SW 1271 (cell line): ENCODE measurements at regions not wholly inside any gene's neighbourhood (a gene's known extent, or its start where the extent isn't known, plus 50 kb on each side); places are given as distances from the start of the nearest gene placed in this dataset.
A peak's percentile ranks its signal among the peaks of the same experiment; 100 is the strongest.

ENCODE experiments used
- DNase-seq, 2 experiments: peaks; one replicate each; lab custom pipeline; 2025; lab: John Stamatoyannopoulos, UW

- DNase-seq: no peak
Observed at GRCh38 chr18:46321955-46322354, 217.8 kb downstream of the HAUS1 start.

- no peak for DNase-seq
Observed at GRCh38 chr18:46322411-46322891, 218.3 kb downstream of the HAUS1 start.

- DNase-seq: no peak
Observed at GRCh38 chr18:46322941-46323340, 218.8 kb downstream of the HAUS1 start.

GRCh38 chr18:46324087-46324955 is 220.1 kb downstream of the HAUS1 start:
- peak in 1 of 2 experiments; percentile 30 for DNase-seq

- DNase-seq: no peak
Observed at GRCh38 chr18:46325895-46326294, 221.7 kb downstream of the HAUS1 start.

GRCh38 chr18:46329736-46330246 is 225.6 kb downstream of the HAUS1 start:
- no peak for DNase-seq

GRCh38 chr18:46331316-46331715 is 227.1 kb downstream of the HAUS1 start:
- DNase-seq: no peak

GRCh38 chr18:46332286-46332801 is 228.2 kb downstream of the HAUS1 start:
- DNase-seq: no peak

GRCh38 chr18:46332921-46333341 is 228.7 kb downstream of the HAUS1 start:
- DNase-seq: no peak

- no peak for DNase-seq
Observed at GRCh38 chr18:46333431-46334135, 229.4 kb downstream of the HAUS1 start.

GRCh38 chr18:46334868-46335281 is 230.7 kb downstream of the HAUS1 start:
- no peak for DNase-seq

GRCh38 chr18:46335534-46336101 is 231.4 kb downstream of the HAUS1 start:
- no peak for DNase-seq

- DNase-seq: no peak
Observed at GRCh38 chr18:46336278-46337111, 232.3 kb downstream of the HAUS1 start.

- no peak for DNase-seq
Observed at GRCh38 chr18:46337271-46337670, 233.1 kb downstream of the HAUS1 start.

- no peak for DNase-seq
Observed at GRCh38 chr18:46338205-46338604, 234.0 kb downstream of the HAUS1 start.

GRCh38 chr18:46338766-46339165 is 234.6 kb downstream of the HAUS1 start:
- no peak for DNase-seq

GRCh38 chr18:46340716-46341115 is 236.5 kb downstream of the HAUS1 start:
- no peak for DNase-seq

- no peak for DNase-seq
Observed at GRCh38 chr18:46341986-46342525, 237.9 kb downstream of the HAUS1 start.

- no peak for DNase-seq
Observed at GRCh38 chr18:46343456-46343855, 239.3 kb downstream of the HAUS1 start.

- DNase-seq: no peak
Observed at GRCh38 chr18:46343931-46344372, 239.8 kb downstream of the HAUS1 start.
